Fibroblast of skin of right quadriceps (primary cell): ENCODE measurements at regions not wholly inside any gene's neighbourhood (a gene's known extent, or its start where the extent isn't known, plus 50 kb on each side); places are given as distances from the start of the nearest gene placed in this dataset.
"Not testable (repeated sequence)": the region's sequence is repeated elsewhere in the genome, so short reads cannot be mapped to it uniquely, and the experiment has no call there.

Source experiments
- DNase-seq: peaks from one replicate; pipeline ENCODE4 v3.0.0-alpha.2; 2013

- no peak for DNase-seq
Observed at GRCh38 chr11:43035086-43035485, 276.7 kb upstream of the API5 start.

DNA sequence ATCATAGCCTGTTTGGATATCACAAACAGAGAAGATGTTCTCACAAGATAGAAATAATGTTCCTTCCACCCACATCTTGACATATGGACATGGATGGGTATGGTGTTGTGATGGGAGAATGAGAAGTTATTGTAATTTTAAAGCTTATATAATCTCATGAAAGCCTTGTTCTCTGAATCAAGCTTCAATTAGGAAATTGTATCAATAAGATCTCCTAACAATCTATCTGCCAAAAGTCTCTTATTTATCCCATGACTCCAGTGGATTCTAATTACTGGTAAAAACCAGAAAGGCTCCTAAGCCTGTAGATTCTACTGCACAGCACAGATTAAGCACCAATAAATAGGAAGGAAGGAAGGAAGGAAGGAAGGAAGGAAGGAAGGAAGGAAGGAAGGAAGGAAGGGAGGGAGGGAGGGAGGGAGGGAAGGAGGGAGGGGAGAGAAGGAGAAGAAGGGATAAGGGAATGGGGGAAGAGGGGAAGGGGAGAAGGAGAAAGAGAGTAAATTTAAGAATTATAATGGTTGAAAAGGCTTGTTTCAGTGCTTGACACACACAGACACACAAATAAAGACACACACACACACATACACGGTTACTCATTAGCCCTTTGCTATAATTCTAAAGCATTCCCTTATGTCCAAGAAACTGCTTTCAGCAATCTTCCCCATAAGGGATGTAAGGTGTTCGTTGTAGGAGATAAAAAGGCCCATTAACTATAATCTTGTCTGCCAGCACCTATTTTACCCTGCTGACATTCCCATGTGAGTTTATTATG lies 258.0 kb upstream of the API5 start:
- DNase-seq = no peak

GRCh38 chr11:43067681-43068080 lies 244.1 kb upstream of the API5 start:
- no peak for DNase-seq

DNA sequence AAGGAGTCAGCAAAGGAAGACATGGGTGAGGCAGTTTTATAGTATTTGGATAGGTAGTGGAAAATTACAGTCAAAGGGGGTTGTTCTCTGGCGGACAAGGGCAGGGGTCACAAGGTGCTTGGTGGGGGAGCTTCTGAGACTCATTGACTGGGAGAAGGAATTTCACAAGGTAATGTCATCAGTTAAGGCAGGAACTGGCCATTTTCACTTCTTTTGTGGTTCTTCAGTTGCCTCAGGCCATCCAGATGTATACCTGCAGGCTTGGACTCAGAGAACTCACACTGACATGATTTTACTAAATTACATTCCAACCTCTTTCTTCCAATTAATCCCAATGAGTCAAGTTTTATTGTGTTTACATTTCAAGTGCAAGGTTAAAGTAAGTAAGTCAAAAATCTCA lies 240.5 kb upstream of the API5 start:
- no peak for DNase-seq

GRCh38 chr11:43072096-43072495 lies 239.7 kb upstream of the API5 start:
- DNase-seq = no peak

- no peak for DNase-seq
Observed at GRCh38 chr11:43072911-43073310, 238.9 kb upstream of the API5 start.

DNA sequence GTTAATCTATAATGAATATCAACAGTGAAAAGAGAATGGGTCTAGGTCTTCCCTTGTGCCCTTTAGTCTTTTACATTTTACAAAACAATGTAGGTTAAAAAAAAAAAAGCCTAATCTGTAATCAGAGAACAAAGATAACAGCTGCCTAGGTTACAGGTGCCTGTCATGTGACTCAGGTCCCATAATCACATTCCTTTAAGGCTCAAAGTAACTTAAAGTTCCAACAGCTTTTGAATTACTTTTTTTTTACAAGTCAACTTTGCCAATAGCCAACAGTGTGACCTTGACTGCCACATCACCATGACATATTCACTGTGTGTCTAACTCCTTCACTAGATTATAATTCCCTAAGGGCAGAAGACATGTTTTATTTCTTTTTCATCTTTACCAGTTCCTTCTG lies 237.0 kb upstream of the API5 start:
- no peak for DNase-seq

DNA sequence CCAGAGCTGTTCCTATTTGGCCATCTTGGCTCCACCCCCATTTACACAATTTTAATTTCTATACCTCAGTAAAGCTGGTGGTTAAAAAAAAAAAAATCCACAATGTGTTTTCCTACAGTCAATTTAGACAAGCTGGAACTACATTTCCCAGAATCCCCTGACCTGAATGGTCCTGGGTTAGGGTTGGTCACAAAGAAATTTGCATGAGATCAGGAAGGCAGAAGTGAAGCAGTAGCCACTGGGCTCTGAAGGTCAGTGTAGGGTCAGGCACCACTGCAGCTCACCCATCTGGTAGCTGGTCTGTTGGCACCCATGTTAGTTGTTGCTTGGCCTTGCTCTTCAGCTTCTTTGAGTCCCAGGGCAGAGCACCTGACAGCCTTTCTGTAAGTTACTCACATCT lies 210.7 kb upstream of the API5 start:
- DNase-seq = no peak

- DNase-seq = no peak
Observed at GRCh38 chr11:43116071-43116470, 195.7 kb upstream of the API5 start.

DNA sequence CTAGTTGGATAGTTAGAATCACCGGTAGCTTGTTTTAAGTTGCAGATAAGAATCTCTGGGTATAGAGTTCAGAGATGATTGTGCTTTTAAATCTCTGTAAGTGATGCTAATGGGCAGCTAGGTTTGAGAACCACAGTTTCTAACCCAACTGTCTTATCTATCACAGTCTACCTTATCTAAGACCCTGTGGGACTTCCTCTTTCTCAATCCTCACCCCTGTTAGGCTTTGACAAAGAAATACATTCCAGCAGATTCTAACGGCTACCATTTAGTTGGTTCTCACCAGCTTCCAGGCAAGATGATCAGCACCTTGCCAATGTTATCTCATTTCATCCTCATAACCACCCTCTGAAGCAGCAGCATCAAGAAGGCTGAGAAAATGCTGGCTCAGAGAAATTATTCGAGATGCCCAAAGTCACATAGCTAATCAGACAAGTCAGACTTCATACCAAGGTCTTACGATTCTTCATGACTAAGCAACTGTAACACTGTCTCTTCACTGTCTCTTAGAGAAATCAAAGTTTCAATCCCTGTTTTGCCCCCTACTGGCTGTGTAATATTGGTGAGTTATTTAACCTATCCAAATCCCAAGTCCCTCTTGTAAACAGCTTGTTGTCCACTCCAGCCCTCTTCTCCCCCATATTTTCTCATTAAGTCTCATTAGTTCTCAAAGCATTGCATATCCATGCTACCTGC lies 192.4 kb upstream of the API5 start:
- DNase-seq = no peak

DNA sequence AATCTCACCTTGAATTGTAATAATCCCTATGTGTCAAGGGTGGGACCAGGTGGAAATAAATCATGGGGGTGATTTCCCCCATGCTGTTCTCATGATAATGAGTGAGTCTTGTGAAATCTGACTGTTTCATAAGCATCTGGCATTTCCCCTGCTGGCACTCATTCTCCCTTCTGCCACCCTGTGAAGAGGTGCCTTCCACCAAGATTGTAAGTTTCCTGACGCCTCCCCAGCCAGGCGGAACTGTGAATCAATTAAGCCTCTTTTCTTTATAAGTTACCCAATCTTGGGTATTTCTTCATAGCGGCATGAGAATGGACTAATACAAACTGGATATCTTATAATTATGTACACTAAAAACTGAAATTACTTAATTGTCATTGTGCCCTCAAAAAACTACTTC lies 189.2 kb upstream of the API5 start:
- DNase-seq = no peak

DNA sequence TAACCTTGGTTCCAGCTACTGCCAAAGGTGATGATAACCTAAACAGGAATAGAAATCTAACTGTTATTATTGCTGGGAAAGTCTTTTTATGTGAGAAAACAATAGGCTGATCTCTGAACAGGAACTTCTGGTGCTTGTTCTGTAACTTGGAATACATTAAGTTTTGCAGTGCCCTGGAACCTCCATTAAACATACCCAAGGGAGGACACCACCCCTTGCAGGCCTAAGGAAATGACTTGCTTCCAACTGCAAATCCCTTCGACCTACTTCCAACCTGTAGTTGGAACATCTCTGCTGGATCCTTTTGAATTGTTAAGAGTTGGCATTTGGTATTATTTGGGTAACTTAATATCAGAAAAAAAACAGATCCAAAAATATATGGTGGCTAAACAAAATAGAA lies 188.4 kb upstream of the API5 start:
- DNase-seq = no peak

DNA sequence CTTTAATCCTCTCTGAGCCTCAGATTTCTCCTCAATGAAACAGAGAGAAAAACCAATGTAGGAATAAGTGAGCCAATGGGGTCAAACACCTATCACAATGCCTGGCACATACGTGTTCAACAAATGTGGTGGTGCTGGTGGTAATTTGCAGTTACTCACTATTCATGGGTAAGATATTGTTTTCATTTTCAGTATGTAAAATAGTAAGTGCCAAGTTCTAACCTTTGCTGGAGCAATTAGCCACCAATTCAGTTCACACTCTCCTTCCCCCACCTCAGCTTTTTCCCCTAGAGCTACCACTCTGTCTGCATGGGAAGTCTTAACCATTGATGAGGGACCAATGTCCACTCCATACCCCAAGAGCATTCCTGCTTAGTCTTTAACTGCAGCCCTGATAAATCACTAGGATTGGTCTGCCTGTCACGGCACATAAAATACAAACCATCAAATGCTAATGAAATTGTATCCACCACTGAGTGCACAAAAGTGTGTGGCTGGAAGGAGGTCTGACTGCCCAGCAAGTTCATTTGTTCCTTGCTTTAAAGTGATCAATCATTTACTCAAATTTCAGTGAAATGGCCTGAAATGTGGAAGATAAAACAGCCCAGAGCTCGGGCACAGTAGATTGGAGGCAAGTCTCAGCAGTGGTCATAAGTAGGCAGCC lies 187.4 kb upstream of the API5 start:
- DNase-seq = no peak

DNA sequence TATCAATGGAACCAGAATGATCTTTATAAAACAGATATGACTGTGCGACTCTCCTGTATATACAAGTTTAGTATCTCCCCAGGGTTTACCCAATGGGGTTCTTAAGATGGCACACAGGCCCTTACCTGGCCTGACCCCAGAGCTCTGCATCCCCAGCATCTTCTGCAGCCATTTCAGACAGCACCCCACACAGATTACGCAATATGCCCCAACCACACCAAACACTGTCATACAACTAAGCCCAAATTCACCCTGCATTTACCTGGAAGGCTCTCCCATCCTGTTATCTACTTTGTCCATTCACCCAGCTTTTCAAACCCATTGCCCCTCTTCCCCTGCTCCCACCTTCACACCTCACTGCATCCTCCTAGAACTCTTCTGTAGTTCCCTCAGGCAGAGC lies 182.5 kb upstream of the API5 start:
- no peak for DNase-seq

DNA sequence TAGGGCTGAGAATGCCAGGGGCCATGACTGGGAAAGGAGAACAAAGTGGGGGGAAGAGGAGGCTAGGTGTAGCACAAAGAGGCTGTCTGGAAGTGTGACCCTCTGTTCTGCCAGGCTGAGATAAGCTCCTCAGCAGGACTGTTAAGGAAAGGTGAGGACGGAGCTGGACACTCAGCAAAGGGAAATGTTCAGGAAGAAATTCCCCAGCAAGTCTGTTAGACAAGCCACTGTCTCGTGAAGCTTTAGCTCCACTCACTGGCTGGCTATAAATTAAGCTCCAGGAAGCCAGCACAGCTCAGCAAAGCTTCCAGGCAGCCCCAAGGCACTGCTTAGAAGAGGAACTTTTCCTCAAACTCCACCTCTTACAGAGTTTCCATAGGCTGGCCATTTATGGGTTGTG lies 181.2 kb upstream of the API5 start:
- DNase-seq = no peak

- DNase-seq = no peak
Observed at GRCh38 chr11:43135966-43136534, 175.7 kb upstream of the API5 start.

- DNase-seq = no peak
Observed at GRCh38 chr11:43138621-43139140, 173.1 kb upstream of the API5 start.

- DNase-seq = no peak
Observed at GRCh38 chr11:43145653-43146052, 166.1 kb upstream of the API5 start.

GRCh38 chr11:43150697-43151096 lies 161.1 kb upstream of the API5 start:
- DNase-seq = no peak

DNA sequence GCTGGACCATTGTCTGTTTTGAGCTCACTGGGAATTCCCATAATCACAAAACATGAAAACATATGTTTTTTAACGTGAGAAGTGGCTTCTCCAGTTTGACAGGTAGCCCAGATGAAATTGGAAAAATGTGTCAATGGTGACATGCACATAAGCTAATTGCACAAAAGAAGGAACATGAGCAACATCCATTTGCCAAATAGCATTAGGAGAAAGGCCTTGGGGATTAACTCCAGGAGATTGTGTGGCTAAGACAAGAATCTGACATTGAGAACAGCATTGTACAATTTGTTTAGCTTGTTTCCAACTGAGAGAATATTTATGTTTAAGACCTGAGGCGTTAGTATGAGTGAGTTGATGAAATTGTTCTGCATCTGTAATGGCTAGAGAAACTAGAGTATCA lies 147.0 kb upstream of the API5 start:
- DNase-seq = no peak

- not testable (repeated sequence) for DNase-seq
Observed at GRCh38 chr11:43165393-43165792, 146.4 kb upstream of the API5 start.

- not testable (repeated sequence) for DNase-seq
Observed at GRCh38 chr11:43168241-43168640, 143.6 kb upstream of the API5 start.

- DNase-seq = no peak
Observed at GRCh38 chr11:43172477-43172876, 139.3 kb upstream of the API5 start.

- DNase-seq = no peak
Observed at GRCh38 chr11:43177975-43178374, 133.8 kb upstream of the API5 start.
